ENCODE measurements at regions not wholly inside any gene's neighbourhood (a gene's known extent, or its start where the extent isn't known, plus 50 kb on each side); places are given as distances from the start of the nearest gene placed in this dataset.

- TF ChIP-seq CTCF (conservative IDR thresholded peaks at IDR 0.05; ENCODE audit: low read depth, low read length) (no peak), USF2 (IDR thresholded peaks at IDR 0.05; ENCODE audit: low read depth, low read length) (no peak), RAD21 (IDR thresholded peaks at IDR 0.05; ENCODE audit: low read length) (no peak), MAZ (IDR thresholded peaks at IDR 0.05; ENCODE audit: borderline replicate concordance, low read depth, low read length) (no peak), SMC3 (IDR thresholded peaks at IDR 0.05; ENCODE audit: low read depth, low read length) (no peak), RFX5 (IDR thresholded peaks at IDR 0.05; ENCODE audit: low read depth, low read length) (no peak), CHD1 (IDR thresholded peaks at IDR 0.05; ENCODE audit: low read depth, low read length) (no peak), FOS (IDR thresholded peaks at IDR 0.05; ENCODE audit: low read depth, low read length) (no peak), MXI1 (IDR thresholded peaks at IDR 0.05; ENCODE audit: borderline replicate concordance, low read depth, low read length) (no peak), POLR2A (IDR thresholded peaks at IDR 0.05; ENCODE audit: low read depth, low read length) (no peak), CEBPB (IDR thresholded peaks at IDR 0.05; ENCODE audit: low read depth, low read length) (no peak), RCOR1 (IDR thresholded peaks at IDR 0.05; ENCODE audit: insufficient replicate concordance, low read length) (no peak), MAFK (IDR thresholded peaks at IDR 0.05; ENCODE audit: low read depth, low read length) (no peak)
Measured at GRCh38 chrX:107576392-107576791, 51.9 kb upstream of the PRPS1 start.
